SK-N-SH (cell line): ENCODE measurements at regions not wholly inside any gene's neighbourhood (a gene's known extent, or its start where the extent isn't known, plus 50 kb on each side); places are given as distances from the start of the nearest gene placed in this dataset.

Experiments used
- CTCF ChIP-seq: fragments of 200-600 bp; sonication (generic); IDR thresholded peaks from 2 replicates; pipeline ENCODE4 v1.6.1; 2017; ENCODE audit warnings: antibody characterized with exemption, mild to moderate bottlenecking, moderate library complexity
- GABPA ChIP-seq: IDR thresholded peaks from 2 replicates; pipeline ENCODE4 v1.4.0; 2012; ENCODE audit warnings: low read depth, mild to moderate bottlenecking
- MAX ChIP-seq: IDR thresholded peaks from 2 replicates; pipeline ENCODE4 v1.4.0; 2012; ENCODE audit warnings: low read depth
- POLR2AphosphoS5 ChIP-seq: IDR thresholded peaks from 2 replicates; pipeline ENCODE4 v1.6.1; 2012; ENCODE audit warnings: low read depth, low read length
- SMC3 ChIP-seq: IDR thresholded peaks from 2 replicates; pipeline ENCODE4 v1.6.1; 2012; ENCODE audit warnings: low read depth, low read length, improper control_type of control experiment
- TAF1 ChIP-seq: IDR thresholded peaks from 2 replicates; pipeline ENCODE4 v1.6.1; 2012; ENCODE audit warnings: low read depth, mild to moderate bottlenecking, low read length, moderate library complexity, borderline replicate concordance
- TEAD4 ChIP-seq: IDR thresholded peaks from 2 replicates; pipeline ENCODE4 v1.4.0; 2012; ENCODE audit warnings: mild to moderate bottlenecking, borderline replicate concordance; ENCODE audit not compliant: insufficient read depth
- ZBTB33 ChIP-seq: IDR thresholded peaks from 2 replicates; pipeline ENCODE4 v1.4.0; 2012; ENCODE audit warnings: low read depth, borderline replicate concordance
- TF ChIP-seq, protein P1 (sequence below): IDR thresholded peaks from 2 replicates; pipeline ENCODE4 v1.4.0; 2012; ENCODE audit warnings: low read depth, borderline replicate concordance

GRCh38 chr1:162991444-162991843, 77.7 kb upstream of the RGS4 start:
- TF ChIP-seq SMC3 (no peak), TEAD4 (no peak), CTCF (no peak), ZBTB33 (no peak), TAF1 (no peak), GABPA (no peak), POLR2AphosphoS5 (no peak), MAX (no peak)
- TF ChIP-seq, protein P1, sequence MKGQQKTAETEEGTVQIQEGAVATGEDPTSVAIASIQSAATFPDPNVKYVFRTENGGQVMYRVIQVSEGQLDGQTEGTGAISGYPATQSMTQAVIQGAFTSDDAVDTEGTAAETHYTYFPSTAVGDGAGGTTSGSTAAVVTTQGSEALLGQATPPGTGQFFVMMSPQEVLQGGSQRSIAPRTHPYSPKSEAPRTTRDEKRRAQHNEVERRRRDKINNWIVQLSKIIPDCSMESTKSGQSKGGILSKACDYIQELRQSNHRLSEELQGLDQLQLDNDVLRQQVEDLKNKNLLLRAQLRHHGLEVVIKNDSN = no peak
